GM21390 (cell line): ENCODE measurements at regions not wholly inside any gene's neighbourhood (a gene's known extent, or its start where the extent isn't known, plus 50 kb on each side); places are given as distances from the start of the nearest gene placed in this dataset.

Source experiments
- ATAC-seq: cut with Tn5 transposase; IDR thresholded peaks from one replicate; pipeline ENCODE4 v1.9.1; 2021; ENCODE audit not compliant: unreplicated experiment

DNA sequence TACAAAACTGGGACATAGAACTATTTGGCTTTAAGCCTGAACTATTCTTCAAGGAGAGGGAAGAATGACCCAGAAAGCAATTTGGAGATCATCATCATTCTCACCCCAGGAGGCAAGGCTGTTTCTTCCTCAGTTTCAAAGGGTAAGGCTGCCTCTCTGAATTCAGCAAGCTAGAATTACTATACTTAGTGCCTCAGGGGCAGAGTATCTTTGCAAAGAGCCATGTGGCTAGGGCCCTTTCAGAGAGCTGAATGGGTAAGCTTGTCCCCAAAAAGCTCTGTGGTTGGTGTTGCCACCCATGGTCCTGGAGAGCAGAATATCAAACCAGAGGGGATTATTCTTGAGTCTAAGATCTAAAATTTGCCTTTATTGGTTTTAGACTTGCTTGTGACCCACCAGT is 720.3 kb upstream of the ARPP21 start:
- ATAC-seq = no peak

DNA sequence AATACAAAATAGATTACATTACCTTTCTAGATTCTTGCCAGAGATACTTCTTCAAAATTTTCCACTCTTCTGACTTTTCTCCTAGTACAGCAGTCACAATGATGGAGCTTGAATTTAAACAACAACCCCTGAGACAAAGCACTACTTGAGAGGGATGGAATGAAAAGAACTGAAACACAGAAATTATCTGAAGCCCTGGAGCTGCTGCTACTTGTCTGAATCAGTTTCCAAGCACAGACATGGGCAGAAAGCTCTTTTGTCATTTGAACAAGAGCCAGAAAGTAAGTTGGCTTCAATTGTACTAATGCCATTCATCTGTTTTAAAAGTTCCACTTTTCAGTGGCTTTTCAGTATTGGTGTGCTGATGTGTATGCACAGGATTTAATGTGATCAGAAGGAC is 718.5 kb upstream of the ARPP21 start:
- ATAC-seq = no peak

DNA sequence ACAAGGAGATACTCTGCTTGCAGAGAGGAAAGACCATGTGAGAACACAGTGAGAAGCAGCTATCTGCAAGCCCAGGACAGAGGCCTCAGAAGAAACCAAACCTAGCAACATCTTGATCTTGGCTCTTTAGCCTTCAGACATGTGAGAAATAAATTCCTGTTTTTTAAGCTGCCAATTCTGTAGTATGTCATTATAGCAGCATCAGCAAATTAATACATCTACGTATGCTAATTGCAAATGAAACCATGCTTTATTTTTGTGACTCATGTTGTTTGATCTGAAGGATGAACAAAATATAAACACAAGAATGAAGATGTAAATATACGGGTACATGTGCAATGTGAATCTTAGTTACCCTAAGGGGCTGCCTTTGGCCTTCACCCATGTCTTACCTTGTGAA is 714.4 kb upstream of the ARPP21 start:
- no peak for ATAC-seq

DNA sequence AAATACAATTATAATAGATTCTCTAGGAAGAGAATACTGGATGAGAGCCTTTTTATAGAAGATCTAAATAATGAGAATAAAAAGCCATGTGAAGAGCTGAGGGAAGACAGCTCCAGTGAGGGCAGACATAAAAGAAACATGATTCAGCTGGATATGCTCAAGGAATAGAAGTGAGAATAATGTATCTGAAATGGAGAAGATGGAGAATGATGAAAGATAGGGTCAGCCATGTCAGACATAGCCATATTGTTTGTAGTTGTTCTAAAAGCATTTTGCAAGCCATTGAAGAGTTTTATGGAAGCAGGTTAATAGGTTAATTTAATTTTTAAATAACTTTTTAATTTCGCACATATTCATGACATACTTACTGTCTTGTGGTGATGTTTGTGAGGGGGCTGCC is 713.5 kb upstream of the ARPP21 start:
- ATAC-seq = no peak

DNA sequence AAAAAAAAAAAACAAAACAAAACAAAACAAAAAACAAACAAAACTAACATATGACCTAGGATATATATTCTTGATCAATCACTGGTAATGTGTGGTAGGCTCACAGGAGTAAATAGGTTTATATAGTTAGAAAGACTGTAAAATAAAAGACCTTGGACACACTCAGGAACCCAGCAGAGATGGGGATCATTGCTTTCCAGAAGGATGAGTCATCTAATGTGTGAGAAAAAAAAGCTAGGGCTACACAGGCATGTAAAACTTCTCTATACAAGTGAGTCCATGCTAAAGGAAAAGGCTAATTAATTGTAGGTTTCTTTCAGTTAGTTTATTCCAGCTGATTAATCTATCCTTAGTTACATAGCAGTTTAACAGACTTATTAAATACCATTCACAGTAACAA is 710.3 kb upstream of the ARPP21 start:
- no peak for ATAC-seq

DNA sequence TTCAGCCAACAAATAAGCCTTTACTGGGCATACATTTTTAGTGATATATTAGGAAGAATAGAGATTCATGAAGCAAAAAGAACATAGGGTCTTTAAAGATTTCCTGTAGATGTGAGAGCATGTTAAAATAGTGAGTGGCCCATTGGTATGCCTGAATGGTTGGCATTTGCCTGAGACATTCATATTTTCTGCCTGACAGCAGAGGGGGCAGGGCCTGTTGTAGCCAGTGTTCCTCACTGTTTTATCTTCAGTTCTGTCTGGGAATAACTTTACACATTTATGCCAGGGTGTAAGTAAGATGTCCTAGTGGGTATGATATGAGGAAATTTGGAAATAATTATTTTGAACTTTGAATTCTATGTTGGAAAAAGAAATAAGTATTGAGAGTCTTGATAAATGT is 704.7 kb upstream of the ARPP21 start:
- ATAC-seq = no peak

DNA sequence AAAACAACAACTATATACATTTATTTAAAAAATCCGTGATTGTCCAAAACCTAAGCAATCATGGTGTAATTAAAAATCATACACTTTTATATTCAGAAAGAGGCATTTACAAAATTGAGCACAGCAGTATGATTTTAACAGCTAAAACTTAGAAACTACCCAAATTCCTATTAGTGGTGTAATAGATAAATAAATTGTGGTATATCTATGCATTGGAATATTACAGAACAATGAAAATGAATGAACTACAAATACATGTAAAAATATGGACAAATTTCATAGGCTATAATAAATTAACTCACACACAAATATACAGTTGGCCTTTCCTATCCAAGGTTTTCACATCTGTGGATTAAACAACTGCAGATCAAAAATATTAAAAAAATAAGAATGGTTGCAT is 700.5 kb upstream of the ARPP21 start:
- no peak for ATAC-seq

DNA sequence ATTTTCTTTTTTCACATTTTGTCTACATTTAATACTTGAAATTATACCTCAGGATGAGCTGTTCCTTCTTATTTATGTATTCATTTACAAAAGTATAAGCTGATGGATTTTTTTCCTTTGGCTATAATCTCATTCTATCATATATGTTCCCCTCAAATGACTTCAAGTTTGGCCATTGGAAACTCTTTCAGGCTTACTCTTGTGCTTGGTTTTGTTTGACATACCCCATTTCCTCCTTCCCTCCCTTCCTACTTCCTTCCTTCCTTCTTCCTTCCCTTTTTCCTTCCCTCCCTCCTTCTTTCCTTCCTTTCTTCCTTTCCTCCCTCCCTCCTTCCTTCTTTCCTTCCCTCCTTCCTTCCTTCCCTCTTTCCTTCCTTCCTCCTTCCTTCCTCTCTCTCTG is 697.1 kb upstream of the ARPP21 start:
- ATAC-seq = no peak

DNA sequence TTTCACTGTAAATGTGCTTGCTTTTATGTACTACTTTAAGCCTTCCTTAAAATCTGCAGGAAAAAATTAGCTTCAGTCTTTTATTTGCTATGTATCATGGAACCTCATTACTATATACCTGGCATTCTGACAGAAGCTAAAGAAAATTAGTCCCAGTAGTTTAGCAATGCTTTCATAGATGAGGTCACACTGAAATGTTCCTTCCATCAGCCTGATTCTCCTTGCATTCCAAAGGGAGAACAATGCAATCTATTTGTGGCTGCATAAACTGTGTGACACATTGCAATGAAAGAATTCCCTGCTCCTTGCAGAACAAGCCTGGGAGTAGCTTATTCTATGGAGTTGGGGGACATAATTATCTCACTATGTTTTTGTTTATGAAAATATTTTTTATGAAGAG is 691.5 kb upstream of the ARPP21 start:
- no peak for ATAC-seq

DNA sequence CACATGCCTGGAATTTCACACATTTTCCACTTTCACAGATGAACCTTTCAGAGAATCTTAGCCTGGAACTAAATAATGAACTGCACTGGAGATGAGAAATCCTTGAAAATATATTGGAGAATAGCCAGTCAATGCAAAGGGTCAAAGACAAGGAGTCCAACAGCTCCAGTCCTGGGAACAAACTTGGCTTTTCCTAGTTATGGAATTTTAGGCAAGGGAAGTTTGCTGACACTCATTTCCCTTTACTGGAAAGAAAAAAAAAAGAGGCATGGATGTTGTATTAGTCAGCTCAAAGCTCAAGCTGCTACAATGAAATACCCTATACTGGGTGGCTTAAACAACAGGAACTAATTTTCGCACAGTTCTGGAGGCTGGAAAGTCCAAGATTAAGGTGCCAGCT is 690.8 kb upstream of the ARPP21 start:
- no peak for ATAC-seq

DNA sequence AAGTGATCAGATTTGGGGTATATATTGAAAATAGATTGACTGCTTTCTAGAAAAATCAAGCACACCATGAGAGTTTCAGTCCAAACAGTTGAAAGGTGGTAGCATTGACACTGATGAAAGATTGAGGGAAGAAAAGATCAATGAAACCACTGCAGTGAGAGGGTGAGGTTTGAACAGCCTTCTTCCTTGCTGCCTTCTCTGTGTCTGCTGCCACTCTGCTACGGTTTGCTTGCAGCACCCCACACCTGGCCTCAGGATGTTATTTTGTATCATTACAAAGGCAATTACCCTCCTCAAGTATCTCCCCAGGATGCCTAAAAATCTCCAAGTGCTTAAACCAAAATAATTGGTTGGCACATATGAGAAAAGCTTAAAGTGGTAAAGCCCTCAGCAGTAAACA is 683.6 kb upstream of the ARPP21 start:
- ATAC-seq = no peak

DNA sequence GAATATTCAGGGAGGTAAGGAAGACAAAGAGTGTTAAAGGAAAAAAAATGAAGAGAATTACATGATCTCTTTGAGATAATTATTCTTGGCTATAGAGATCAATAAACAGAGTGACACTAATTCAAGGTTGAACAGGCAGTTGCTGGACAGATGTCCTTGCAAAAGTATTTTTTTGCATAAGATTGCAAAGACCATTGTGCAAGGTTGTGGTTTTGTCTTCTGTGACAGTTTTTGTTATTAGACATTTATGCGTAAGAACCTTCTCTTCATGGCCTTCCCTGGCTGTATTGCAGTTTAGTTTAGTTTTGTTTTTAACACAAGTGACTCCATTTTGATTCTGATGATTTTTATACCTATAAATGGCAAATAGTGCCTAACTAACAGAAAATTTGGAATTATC is 682.8 kb upstream of the ARPP21 start:
- ATAC-seq = no peak

DNA sequence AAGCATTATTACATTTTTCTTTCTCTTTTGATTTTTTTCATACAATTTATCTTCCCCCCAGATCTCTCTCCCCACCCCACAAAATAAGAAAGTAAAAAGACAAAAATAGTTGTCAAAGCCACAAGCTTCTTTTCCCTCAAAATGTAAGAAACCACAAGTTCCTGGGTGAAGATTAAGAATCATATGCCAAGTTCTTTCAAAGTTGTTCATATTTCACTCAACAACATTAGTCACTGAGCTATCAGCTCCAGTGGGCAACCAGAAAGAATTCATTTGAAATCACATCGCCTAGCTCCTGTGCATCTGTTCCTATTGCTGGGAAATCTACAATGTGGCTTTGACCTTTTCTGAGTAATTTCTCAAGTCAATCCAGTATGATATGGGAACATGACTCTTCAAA is 681.6 kb upstream of the ARPP21 start:
- no peak for ATAC-seq

DNA sequence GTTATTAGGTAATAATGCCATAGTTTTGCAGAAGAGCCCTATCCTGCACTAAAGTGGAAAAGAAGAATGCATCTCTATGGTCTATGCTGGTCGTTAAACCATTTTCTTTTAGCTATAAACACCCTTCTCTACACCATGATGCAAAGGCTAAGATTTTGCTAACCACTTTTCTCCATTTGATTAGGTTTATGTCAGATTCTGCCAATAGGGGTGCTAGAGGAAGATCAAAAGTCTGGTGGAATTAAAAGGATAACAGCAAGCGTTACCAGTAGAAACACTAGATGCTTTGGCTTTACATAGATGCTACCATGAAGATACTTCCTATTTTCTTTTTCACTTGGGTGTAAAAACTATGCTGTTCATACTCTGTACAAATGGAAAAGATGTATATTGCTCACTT is 669.8 kb upstream of the ARPP21 start:
- no peak for ATAC-seq

DNA sequence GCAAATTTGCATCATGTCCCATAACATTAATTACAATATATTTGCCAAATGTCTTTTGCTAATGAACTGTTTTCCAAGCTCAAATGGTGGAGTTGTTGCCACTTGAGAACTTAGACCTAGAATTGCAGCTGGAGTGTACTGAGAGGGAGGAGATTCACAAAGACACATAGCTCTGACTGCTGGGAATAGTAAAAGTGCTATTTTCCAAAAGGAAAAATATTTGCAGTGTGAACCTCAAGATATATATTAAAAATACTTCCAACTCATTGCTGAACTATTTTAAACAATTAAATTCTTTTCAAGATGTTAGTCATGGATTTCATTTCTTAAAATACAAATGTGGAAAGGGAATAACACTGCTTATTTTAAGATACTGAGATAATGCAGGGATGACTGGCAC is 666.8 kb upstream of the ARPP21 start:
- no peak for ATAC-seq

DNA sequence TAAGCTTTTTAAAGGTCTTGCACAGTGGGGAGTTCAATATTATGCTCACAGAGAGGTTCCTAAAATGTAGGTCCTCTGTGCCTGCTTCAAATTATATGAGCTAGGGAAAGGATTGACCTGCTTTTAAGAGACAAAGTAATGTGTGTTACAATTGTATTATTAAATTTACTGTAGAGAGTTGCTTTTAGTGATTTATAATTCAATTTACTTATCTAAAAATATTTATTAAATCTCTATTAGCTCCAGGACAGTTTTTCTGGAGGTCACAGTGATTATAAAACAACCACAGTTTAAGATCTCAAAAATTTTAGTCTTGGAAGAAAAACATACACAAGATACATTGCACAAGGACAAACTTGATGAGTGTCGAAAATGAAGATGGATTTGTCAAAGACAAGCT is 665.7 kb upstream of the ARPP21 start:
- ATAC-seq = no peak

DNA sequence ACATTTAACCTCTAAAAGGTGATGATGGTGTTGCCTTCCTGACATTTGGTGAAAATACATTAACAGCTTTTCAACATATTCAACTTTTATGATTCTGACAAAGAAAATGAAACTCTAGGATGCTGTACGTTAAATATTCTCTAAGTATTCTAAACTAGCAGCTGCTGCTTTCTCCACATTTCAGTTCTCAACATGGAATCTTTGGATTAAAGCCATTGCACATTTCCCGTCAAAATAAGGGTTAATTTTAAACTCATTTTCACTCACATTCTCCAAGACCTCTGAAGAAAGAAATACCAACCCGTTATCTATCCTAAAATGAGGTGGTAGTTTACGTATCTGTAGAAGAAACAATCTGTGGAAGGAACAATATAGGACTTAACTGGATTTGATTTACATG is 655.7 kb upstream of the ARPP21 start:
- ATAC-seq = no peak

DNA sequence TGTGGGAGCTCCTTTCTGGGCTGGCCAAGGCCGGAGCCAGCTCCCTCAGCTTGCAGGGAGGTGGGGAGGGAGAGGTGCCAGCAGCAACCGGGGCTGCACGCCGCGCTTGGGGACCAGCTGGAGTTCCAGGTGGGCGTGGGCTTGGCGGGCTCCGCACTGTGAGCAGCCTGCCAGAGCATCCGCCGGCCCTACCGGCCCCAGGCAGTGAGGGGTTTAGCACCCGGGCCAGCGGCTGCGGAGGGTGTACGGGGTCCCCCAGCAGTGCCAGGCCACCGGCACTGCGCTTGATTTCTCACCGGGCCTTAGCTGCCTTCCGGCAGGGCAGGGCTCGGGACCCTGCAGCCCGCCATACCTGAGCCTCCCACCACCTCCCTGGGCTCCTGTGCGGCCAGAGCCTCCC is 651.0 kb upstream of the ARPP21 start:
- no peak for ATAC-seq

DNA sequence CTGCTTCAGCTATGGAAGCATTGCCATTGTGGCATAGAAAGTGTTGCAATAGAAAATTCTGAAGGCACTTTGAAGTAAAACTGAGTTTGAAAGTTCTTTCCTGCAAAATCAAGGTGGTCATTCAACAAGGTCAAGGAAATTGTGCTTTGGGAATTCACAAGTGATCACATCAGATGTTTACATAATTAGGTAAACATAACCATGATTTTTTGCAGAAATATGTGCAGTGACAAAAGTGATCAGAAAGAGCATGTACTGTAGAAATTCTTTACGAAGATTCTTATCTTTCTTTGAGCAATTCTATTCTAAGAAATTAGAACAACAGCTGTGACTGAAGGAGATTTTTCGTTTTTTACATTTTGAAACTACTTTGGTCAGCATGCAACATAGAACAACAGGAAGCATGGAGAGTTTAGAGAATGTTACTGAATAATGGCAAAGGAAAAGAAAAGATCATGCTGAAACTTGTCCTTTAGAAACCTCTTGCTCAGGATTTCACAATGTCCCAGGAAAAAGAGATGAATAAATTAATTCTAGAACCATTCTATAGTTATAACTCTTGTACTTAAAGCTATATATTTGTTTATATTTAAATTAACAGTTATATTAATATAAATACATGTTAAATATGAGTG is 643.4 kb upstream of the ARPP21 start:
- ATAC-seq = no peak

DNA sequence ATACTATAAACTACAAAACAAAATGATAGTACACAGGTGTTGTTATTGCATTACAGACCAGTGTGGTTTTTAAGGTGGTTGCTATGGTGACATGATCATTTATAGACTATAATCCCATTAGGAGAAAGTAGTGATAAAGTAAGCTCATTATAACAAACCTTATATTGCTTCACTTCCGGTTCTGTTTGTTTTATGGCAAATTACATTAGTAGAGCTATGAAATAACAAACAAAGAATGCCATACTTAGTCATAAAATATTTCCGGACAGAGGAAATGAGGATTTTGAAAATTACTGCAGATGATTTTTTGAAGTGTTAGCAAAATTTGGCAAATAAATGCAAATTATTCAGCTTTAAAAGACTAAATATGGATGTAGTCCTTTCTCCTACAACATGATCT is 640.4 kb upstream of the ARPP21 start:
- ATAC-seq = no peak

DNA sequence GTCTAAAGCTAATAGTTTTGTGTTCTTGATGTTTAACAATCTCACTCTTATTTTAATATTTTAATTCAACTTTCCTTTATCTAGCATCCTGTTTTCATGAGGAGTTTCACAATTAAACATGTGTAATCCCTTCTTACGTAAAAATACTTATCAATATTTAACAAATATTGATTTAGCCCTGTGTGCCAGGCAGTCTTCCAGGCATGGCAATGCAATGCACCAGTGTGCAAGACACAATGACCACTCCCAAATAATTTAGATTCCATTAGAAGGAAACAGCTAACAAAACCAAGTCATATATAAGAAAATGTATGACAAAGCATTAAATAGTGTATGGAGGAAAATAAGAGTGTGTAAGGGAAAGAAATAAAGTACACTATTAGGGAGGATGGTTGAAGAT is 627.1 kb upstream of the ARPP21 start:
- no peak for ATAC-seq

DNA sequence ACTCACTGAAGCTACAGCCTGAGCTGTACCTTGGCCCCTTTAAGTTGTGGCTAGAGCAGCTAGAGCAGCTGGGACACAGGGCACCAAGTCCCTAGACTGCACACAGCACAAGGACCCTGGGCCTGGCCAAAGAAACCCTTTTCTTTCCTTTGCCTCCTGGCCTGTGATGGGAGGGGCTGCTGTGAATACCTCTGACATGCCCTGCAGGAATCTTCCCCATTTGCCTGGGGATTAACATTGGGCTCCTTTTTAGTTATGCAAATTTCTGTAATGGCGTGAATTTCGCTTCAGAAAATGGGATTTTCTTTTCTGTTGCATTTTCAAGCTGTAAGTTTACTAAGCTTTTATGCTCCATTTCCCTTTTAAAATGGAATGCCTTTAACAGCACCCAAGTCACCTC is 611.2 kb upstream of the ARPP21 start:
- no peak for ATAC-seq

DNA sequence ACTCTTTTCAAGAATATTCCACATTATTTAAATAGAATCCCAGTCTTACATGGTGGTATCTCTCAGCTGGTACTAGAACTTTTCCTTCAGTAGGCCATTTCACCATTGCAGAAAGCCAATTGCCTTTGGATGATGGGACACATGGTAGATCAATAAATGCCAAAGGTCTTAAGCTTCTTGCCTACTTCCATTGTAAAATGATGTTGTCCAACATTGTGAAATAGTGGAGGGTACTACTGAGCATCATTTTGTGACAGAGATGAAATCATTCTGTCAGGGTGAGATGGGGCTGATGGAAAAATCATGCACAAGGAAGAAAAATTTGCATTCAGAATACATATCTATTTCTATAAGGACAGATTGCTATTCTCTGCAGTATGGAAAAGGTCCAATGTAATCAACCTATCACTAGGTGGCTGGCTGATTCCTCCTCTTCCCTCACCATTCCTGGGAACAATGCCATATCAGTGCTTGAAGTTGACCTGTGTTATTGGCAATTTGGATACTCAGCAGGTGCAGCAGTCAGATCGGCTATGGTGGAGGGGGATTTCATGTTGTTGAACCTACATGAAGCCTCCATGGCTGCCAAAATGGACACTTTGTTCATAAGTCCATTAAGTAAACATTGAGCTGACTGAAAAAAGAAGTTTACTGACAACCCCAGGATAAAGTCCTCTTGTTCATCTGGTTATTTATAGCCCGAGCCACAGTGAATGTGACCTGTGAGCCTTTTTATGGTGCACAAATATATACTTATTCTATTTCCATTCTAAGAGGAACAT is 596.9 kb upstream of the ARPP21 start:
- ATAC-seq = no peak
